PC-9 (cell line): ENCODE measurements at regions not wholly inside any gene's neighbourhood (a gene's known extent, or its start where the extent isn't known, plus 50 kb on each side); places are given as distances from the start of the nearest gene placed in this dataset.

Experiments used
- BruUV-seq: library from RNA; stranded (reverse); fragments of 400-500 nt; replicated peaks from 2 replicates; lab custom pipeline; 2021; lab: Mats Ljungman, UMichigan
- CTCF ChIA-PET: fragments of 300-600 bp; sonication (Branson Sonifier 250); formaldehyde crosslinking; loops from one replicate; lab custom pipeline; 2022; ENCODE audit warnings: antibody characterized with exemption; lab: Charles Lee
- POLR2A ChIA-PET: fragments of 300-600 bp; sonication (Branson Sonifier 250); formaldehyde crosslinking; loops from one replicate; lab custom pipeline; 2022; ENCODE audit warnings: antibody characterized with exemption; ENCODE audit not compliant: unreplicated experiment; lab: Charles Lee
- DNase-seq, 2 experiments: peaks; one replicate each; pipeline versions ENCODE4 v3.0.0 to v3.0.0-alpha.2; 2015 to 2022; ENCODE audit warnings: mixed read lengths in 1 of 2
- H2AFZ ChIP-seq: fragments of 200-600 bp; sonication (generic); 2 replicates; pipeline ENCODE4 v1.8.1; 2017; ENCODE audit warnings: antibody characterized with exemption
- H3F3A ChIP-seq: fragments of 200-600 bp; sonication (generic); 2 replicates; pipeline ENCODE4 v1.8.1; 2017; ENCODE audit warnings: antibody characterized with exemption, mild to moderate bottlenecking, low read depth; ENCODE audit not compliant: insufficient read depth
- H3K27ac ChIP-seq: fragments of 200-600 bp; sonication (generic); 2 replicates; pipeline ENCODE4 v1.6.1; 2016; ENCODE audit warnings: mixed run types
- H3K27me3 ChIP-seq: fragments of 200-600 bp; sonication (generic); 2 replicates; pipeline ENCODE4 v1.6.1; 2016; ENCODE audit warnings: low read depth, mixed run types; ENCODE audit not compliant: insufficient read depth
- H3K36me3 ChIP-seq: fragments of 200-600 bp; sonication (generic); 2 replicates; pipeline ENCODE4 v1.6.1; 2016; ENCODE audit warnings: low read depth, mixed run types
- H3K4me1 ChIP-seq: fragments of 200-600 bp; sonication (generic); replicated peaks from 2 replicates; pipeline ENCODE4 v1.6.1; 2016; ENCODE audit warnings: mixed run types; ENCODE audit not compliant: insufficient read depth
- H3K4me2 ChIP-seq: fragments of 200-600 bp; sonication (generic); 2 replicates; pipeline ENCODE4 v1.6.1; 2017; ENCODE audit warnings: mixed run types
- H3K4me3 ChIP-seq: fragments of 200-600 bp; sonication (generic); 2 replicates; pipeline ENCODE4 v1.6.1; 2016; ENCODE audit warnings: mixed run types
- H3K79me2 ChIP-seq: fragments of 200-600 bp; sonication (generic); 2 replicates; pipeline ENCODE4 v1.6.1; 2017; ENCODE audit warnings: low read depth, mixed run types
- H3K9me2 ChIP-seq: fragments of 200-600 bp; sonication (generic); 2 replicates; pipeline ENCODE4 v1.8.1; 2017; ENCODE audit warnings: mild to moderate bottlenecking; ENCODE audit not compliant: insufficient read depth
- H3K9me3 ChIP-seq: fragments of 200-600 bp; sonication (generic); 2 replicates; pipeline ENCODE4 v1.8.1; 2016; ENCODE audit warnings: low read depth; ENCODE audit not compliant: insufficient read depth
- H4K20me1 ChIP-seq: fragments of 200-600 bp; sonication (generic); 2 replicates; pipeline ENCODE4 v1.8.1; 2017; ENCODE audit not compliant: insufficient read depth
- CTCF ChIP-seq: fragments of 200-600 bp; sonication (generic); conservative IDR thresholded peaks from 2 replicates; pipeline ENCODE4 v1.6.1; 2017; ENCODE audit warnings: mixed run types, antibody characterized with exemption, mild to moderate bottlenecking, moderate library complexity
- EZH2 ChIP-seq: fragments of 200-600 bp; sonication (generic); IDR thresholded peaks from 2 replicates; pipeline ENCODE4 v1.8.0; 2017; ENCODE audit warnings: antibody characterized with exemption, low read depth
- intact Hi-C: fragments of 100-400 bp; cut with micrococcal nuclease; formaldehyde crosslinking; loops from one replicate; pipeline ENCODE4 v1.10.0; 2022; ENCODE audit not compliant: unreplicated experiment

GRCh38 chr13:111937777-111938311 lies 129.1 kb upstream of the SOX1 start:
- intact Hi-C loops: no loop called here
- Histone ChIP-seq H3K27me3 (peaks cover 76% of the 10 kb centered on the region), H3K9me2 (no peaks in the 10 kb centered on the region), H3F3A (no peaks in the 10 kb centered on the region), H2AFZ (no peak overlapping the region), H3K9me3 (no peaks in the 10 kb centered on the region), H3K79me2 (no peaks in the 10 kb centered on the region), H3K4me3 (no peak overlapping the region), H3K4me1 (no peaks in the 10 kb centered on the region), H4K20me1 (no peaks in the 10 kb centered on the region), H3K4me2 (no peak overlapping the region), H3K36me3 (no peaks in the 10 kb centered on the region), H3K27ac (no peak overlapping the region)
- CTCF ChIA-PET: no interaction called here
- TF ChIP-seq CTCF (no peak), EZH2 (no peak)
- POLR2A ChIA-PET: no interaction called here
- DNase-seq: no peak
- no TSS peak for BruUV-seq

GRCh38 chr13:111938741-111939665 lies 127.9 kb upstream of the SOX1 start:
- Histone ChIP-seq H3K4me2 (no peak overlapping the region), H3K36me3 (no peaks in the 10 kb centered on the region), H3K27ac (no peak overlapping the region), H3K9me3 (no peaks in the 10 kb centered on the region), H2AFZ (no peak overlapping the region), H4K20me1 (no peaks in the 10 kb centered on the region), H3F3A (no peaks in the 10 kb centered on the region), H3K79me2 (no peaks in the 10 kb centered on the region), H3K4me3 (no peak overlapping the region), H3K9me2 (no peaks in the 10 kb centered on the region), H3K27me3 (peaks cover 80% of the 10 kb centered on the region), H3K4me1 (no peaks in the 10 kb centered on the region)
- POLR2A ChIA-PET: no interaction called here
- no peak for DNase-seq
- no peak for TF ChIP-seq EZH2
- TF ChIP-seq CTCF: no peak
- intact Hi-C loops: no loop called here
- CTCF ChIA-PET: no interaction called here
- no TSS peak for BruUV-seq

- intact Hi-C loops: no loop called here
- Histone ChIP-seq H3K9me2 (no peaks in the 10 kb centered on the region), H3K4me1 (no peaks in the 10 kb centered on the region), H3K36me3 (no peaks in the 10 kb centered on the region), H3K27me3 (peaks cover 80% of the 10 kb centered on the region), H3K79me2 (no peaks in the 10 kb centered on the region), H4K20me1 (no peaks in the 10 kb centered on the region), H3K9me3 (no peaks in the 10 kb centered on the region), H3K27ac (no peak overlapping the region), H3K4me2 (no peak overlapping the region), H2AFZ (no peak overlapping the region), H3F3A (no peaks in the 10 kb centered on the region), H3K4me3 (no peak overlapping the region)
- BruUV-seq: no TSS peak
- ChIA-PET POLR2A (no interaction called here), CTCF (no interaction called here)
- TF ChIP-seq EZH2: no peak
- TF ChIP-seq CTCF: no peak
- DNase-seq: no peak
Observed at GRCh38 chr13:111939666-111940278, 127.2 kb upstream of the SOX1 start.
